Upper lobe of left lung (tissue), 6 donors: ENCODE measurements at regions not wholly inside any gene's neighbourhood (a gene's known extent, or its start where the extent isn't known, plus 50 kb on each side); places are given as distances from the start of the nearest gene placed in this dataset.

Experiments
- ATAC-seq, 2 donors: fragments of 200-7000 bp; cut with Tn5 transposase; one replicate each; pipeline ENCODE4 v1.9.1; 2022; ENCODE audit warnings: mild to moderate bottlenecking in 2 of 2, moderate library complexity in 2 of 2; ENCODE audit not compliant: low FRiP score in 2 of 2
- DNase-seq, 2 donors: peaks; one replicate each; pipeline ENCODE4 v3.0.0-alpha.2; 2019 to 2020
- H3K27ac ChIP-seq, 4 donors: fragments of 200-600 bp; sonication (generic); one replicate each; pipeline ENCODE4 v1.5.1; 2016 to 2019
- H3K27me3 ChIP-seq, 4 donors: fragments of 200-600 bp; sonication (generic); one replicate each; pipeline ENCODE4 v1.5.1; 2017 to 2019
- H3K36me3 ChIP-seq, 4 donors: fragments of 200-600 bp; sonication (generic); one replicate each; pipeline ENCODE4 v1.5.1; 2016 to 2019
- H3K4me1 ChIP-seq, 4 donors: fragments of 200-600 bp; sonication (generic); one replicate each; pipeline ENCODE4 v1.5.1; 2018 to 2019
- H3K4me3 ChIP-seq, 4 donors: fragments of 200-600 bp; sonication (generic); one replicate each; pipeline ENCODE4 v1.5.1; 2017 to 2019; ENCODE audit warnings: mild to moderate bottlenecking in 2 of 4, moderate library complexity in 1 of 4
- H3K9me3 ChIP-seq, 4 donors: fragments of 200-600 bp; sonication (generic); one replicate each; pipeline ENCODE4 v1.5.1; 2018 to 2019
- CTCF ChIP-seq, 6 experiments: fragments of 450-650 bp in 4 of 6; fragments of 200-600 bp in 2 of 6; sonication (generic) in 2 of 6; IDR thresholded peaks; one replicate each; pipeline ENCODE4 v1.5.1; 2016 to 2019; ENCODE audit warnings: antibody characterized with exemption in 6 of 6
- EP300 ChIP-seq, 4 donors: sonication (generic); formaldehyde crosslinking; IDR thresholded peaks; one replicate each; pipeline ENCODE4 v1.5.1; 2017; ENCODE audit warnings: antibody characterized with exemption in 4 of 4, control low read depth in 2 of 4
- POLR2A ChIP-seq, 4 donors: fragments of 450-650 bp; IDR thresholded peaks; one replicate each; pipeline ENCODE4 v1.5.1; 2016 to 2017; ENCODE audit warnings: antibody characterized with exemption in 4 of 4, mild to moderate bottlenecking in 2 of 4
- POLR2AphosphoS5 ChIP-seq, 2 donors: sonication (generic); formaldehyde crosslinking; IDR thresholded peaks; one replicate each; pipeline ENCODE4 v1.5.1; 2017; ENCODE audit warnings: antibody characterized with exemption in 2 of 2
- WGBS, 2 donors: methylation state at CpG; one replicate each; pipeline ENCODE4 v1.1.5; 2017 to 2018; 5-methylcytosine and 5-hydroxymethylcytosine counted together
- donor health status: DM: no; HTN: no; CAD: no; lungs with moderate emphysema.
- donor health status: DM: no; HTN: yes; CAD: no; lungs with severe emphysema.

DNA sequence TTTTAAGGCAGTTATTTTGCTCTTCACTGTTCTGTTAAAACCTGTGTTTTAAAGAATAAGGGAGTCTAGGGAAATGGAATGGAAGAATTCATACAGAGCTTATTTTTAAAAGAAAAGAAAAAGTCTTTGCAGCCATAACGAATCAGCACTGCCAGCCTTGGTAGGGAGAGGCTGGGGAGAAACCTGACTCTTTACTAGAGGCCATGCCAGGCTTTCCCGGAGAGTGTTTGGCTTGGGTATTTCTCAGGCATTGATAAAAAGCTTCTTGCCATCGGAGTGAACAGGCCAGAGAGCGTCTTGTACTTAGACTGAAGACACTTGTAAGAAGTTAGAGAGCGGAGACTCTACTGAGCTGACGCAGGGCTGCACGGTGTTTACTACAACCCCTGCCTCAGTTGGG lies 72.7 kb upstream of the NFIL3 start:
- no peaks in the 10 kb centered on the region for H3K9me3 ChIP-seq
- 78 to 86% methylated on average over 7 of the region's 7 CpGs for WGBS, 2 donors
- ATAC-seq (no peak), DNase-seq (no peak)
- no peak overlapping the region for H3K27ac ChIP-seq
- H3K4me1 ChIP-seq: no peaks in the 10 kb centered on the region
- no peaks in the 10 kb centered on the region for H3K36me3 ChIP-seq
- TF ChIP-seq POLR2A (IDR thresholded peaks at IDR 0.05) (no peak), POLR2AphosphoS5 (IDR thresholded peaks at IDR 0.05) (no peak), EP300 (IDR thresholded peaks at IDR 0.05) (no peak), CTCF (IDR thresholded peaks at IDR 0.05) (no peak)
- H3K27me3 ChIP-seq: no peaks in the 10 kb centered on the region
- no peak overlapping the region for H3K4me3 ChIP-seq

- Histone ChIP-seq H3K36me3 (no peaks in the 10 kb centered on the region), H3K27me3 (no peaks in the 10 kb centered on the region), H3K4me1 (no peaks in the 10 kb centered on the region), H3K27ac (no peak overlapping the region), H3K4me3 (no peak overlapping the region), H3K9me3 (no peaks in the 10 kb centered on the region)
- TF ChIP-seq CTCF (IDR thresholded peaks at IDR 0.05) (no peak), POLR2A (IDR thresholded peaks at IDR 0.05) (no peak), POLR2AphosphoS5 (IDR thresholded peaks at IDR 0.05) (no peak), EP300 (IDR thresholded peaks at IDR 0.05) (no peak)
- no peak for DNase-seq
- ATAC-seq: peak in 1 of 2 donors; percentile 66
- 60 to 75% methylated on average over 4 of the region's 4 CpGs for WGBS, 2 donors
Measured at GRCh38 chr9:91495450-91495849, 71.8 kb upstream of the NFIL3 start.

DNA sequence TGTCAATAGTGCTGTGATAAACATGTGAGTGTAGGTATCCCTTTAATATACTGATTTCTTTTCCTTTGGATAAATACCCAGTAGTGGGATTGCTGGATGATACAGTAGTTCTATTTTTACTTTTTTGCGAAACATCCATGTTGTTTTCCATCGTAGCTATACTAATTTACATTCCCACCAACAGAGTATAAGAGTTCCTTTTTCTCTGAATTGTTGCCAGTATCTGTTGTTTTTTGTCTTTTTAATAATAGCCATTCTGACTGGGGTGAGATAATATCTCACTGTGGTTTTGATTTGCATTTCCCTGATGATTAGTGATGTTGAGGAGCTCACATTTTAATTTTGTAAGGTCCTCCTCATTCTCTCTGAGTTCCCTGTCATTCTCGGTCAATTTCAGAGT lies 71.1 kb upstream of the NFIL3 start:
- no peak overlapping the region for H3K4me3 ChIP-seq
- ATAC-seq: no peak
- no peaks in the 10 kb centered on the region for H3K27me3 ChIP-seq

GRCh38 chr9:91492237-91492636 lies 68.6 kb upstream of the NFIL3 start:
- Histone ChIP-seq H3K9me3 (no peaks in the 10 kb centered on the region), H3K36me3 (no peaks in the 10 kb centered on the region), H3K27me3 (no peaks in the 10 kb centered on the region), H3K4me1 (no peaks in the 10 kb centered on the region), H3K4me3 (no peak overlapping the region), H3K27ac (no peak overlapping the region)
- 77 to 86% methylated on average over 2 of the region's 2 CpGs for WGBS, 2 donors
- no peak for TF ChIP-seq CTCF (IDR thresholded peaks at IDR 0.05)
- no peak for TF ChIP-seq POLR2AphosphoS5 (IDR thresholded peaks at IDR 0.05)
- TF ChIP-seq POLR2A (IDR thresholded peaks at IDR 0.05): no peak
- TF ChIP-seq EP300 (IDR thresholded peaks at IDR 0.05): no peak
- ATAC-seq (no peak), DNase-seq (no peak)

More for the DNA sequence above, 71.1 kb upstream of the NFIL3 start:
- WGBS, 2 donors: 83 to 86% methylated on average over 3 of the region's 3 CpGs
- Histone ChIP-seq H3K27ac (no peak overlapping the region), H3K36me3 (no peaks in the 10 kb centered on the region), H3K4me1 (no peaks in the 10 kb centered on the region), H3K9me3 (no peaks in the 10 kb centered on the region)
- no peak for DNase-seq
- TF ChIP-seq CTCF (IDR thresholded peaks at IDR 0.05) (no peak), EP300 (IDR thresholded peaks at IDR 0.05) (no peak), POLR2A (IDR thresholded peaks at IDR 0.05) (no peak), POLR2AphosphoS5 (IDR thresholded peaks at IDR 0.05) (no peak)

DNA sequence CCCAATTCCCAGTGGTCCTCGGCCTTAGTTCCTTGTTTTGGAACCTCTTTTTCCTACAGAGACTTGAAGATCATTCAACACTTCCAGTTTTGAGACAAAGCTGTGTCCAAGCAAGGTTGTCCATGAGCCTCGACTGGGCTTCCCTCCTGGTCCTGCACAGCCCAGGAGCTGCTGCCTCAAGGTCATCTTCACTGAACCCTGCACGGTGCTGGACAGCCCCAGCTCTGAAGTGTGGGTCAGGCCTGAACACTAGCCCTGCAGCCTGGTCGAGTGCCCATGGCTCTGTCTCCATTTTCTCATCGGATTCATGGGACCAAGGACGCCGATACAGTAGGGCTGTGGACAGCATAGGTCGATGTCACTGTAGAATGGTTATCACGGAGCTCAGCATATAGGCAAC lies 68.0 kb upstream of the NFIL3 start:
- Histone ChIP-seq H3K4me3 (no peak overlapping the region), H3K4me1 (no peaks in the 10 kb centered on the region), H3K27me3 (no peaks in the 10 kb centered on the region), H3K27ac (no peak overlapping the region), H3K36me3 (no peaks in the 10 kb centered on the region), H3K9me3 (no peaks in the 10 kb centered on the region)
- WGBS, 2 donors: 91 to 93% methylated on average over 8 to 9 of the region's 9 CpGs
- peak in 1 of 2 donors; percentile 58 for ATAC-seq
- TF ChIP-seq POLR2A (IDR thresholded peaks at IDR 0.05): no peak
- TF ChIP-seq POLR2AphosphoS5 (IDR thresholded peaks at IDR 0.05): no peak
- TF ChIP-seq EP300 (IDR thresholded peaks at IDR 0.05): no peak
- TF ChIP-seq CTCF (IDR thresholded peaks at IDR 0.05): no peak
- DNase-seq: no peak
